Duodenal mucosa (tissue), 2 donors: ENCODE measurements at regions not wholly inside any gene's neighbourhood (a gene's known extent, or its start where the extent isn't known, plus 50 kb on each side); places are given as distances from the start of the nearest gene placed in this dataset.
"Not testable (repeated sequence)": the region's sequence is repeated elsewhere in the genome, so short reads cannot be mapped to it uniquely, and the experiment has no call there.

ENCODE experiments used
- H3K27ac ChIP-seq: one replicate; pipeline ENCODE4 v1.7.0; 2013; ENCODE audit warnings: low read depth, low read length
- H3K27me3 ChIP-seq, 2 donors: one replicate each; pipeline ENCODE4 v1.7.0; 2013; ENCODE audit warnings: low read length in 2 of 2, control low read depth in 1 of 2; ENCODE audit not compliant: insufficient read depth in 2 of 2, control insufficient read depth in 1 of 2
- H3K36me3 ChIP-seq, 2 donors: one replicate each; pipeline ENCODE4 v1.7.0; 2013; ENCODE audit warnings: low read length in 2 of 2, control low read depth in 1 of 2; ENCODE audit not compliant: insufficient read depth in 2 of 2, control insufficient read depth in 1 of 2
- H3K4me1 ChIP-seq, 2 donors: one replicate each; pipeline ENCODE4 v1.7.0; 2013; ENCODE audit warnings: low read length in 2 of 2, control low read depth in 1 of 2; ENCODE audit not compliant: insufficient read depth in 2 of 2, control insufficient read depth in 1 of 2
- H3K4me3 ChIP-seq, 2 donors: one replicate each; pipeline ENCODE4 v1.7.0; 2013; ENCODE audit warnings: low read length in 2 of 2, low read depth in 1 of 2
- H3K9ac ChIP-seq, 2 donors: one replicate each; pipeline ENCODE4 v1.7.0; 2013; ENCODE audit warnings: low read length in 2 of 2, low read depth in 1 of 2
- H3K9me3 ChIP-seq, 2 donors: one replicate each; pipeline ENCODE4 v1.7.0; 2013; ENCODE audit warnings: low read length in 2 of 2, control low read depth in 1 of 2; ENCODE audit not compliant: control insufficient read depth in 1 of 2

DNA sequence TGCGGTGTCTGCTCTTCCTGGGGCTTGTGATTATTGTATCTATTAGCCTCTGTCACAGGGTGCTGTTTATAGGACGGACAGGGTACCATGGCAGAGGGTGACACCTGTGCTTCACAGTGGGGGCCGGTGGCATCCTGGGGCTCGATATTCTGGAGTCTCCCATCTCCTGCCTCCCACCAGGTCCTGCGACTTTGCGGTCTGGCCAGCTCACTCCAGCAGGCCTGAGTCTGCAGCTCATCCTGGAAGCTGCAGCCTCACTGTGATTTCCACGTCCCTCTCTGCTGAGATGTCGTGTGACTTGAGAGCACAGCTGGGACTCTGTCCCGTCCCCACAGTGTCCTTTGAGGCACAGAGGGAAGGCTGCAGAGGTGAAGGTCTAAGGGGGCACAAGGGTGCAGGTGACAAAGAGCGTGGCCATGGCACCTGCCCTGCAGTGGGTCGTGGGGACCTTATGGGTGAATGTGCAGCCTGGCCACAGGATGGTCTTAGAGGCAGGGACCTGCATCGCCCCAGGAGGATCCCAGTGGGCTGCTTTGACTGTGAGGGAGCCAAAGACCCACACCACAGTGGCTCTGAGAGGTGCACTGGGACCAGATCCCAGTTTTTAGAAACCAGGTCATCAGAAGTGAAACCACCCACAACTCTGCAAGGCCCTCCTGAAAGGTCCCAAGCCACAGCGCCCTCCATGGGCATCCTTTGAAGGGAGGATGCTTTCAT is 172.8 kb downstream of the KLF13 start:
- no peak overlapping the region for H3K4me3 ChIP-seq
- no peak overlapping the region for H3K27ac ChIP-seq
- H3K27me3 ChIP-seq = no peaks in the 10 kb centered on the region
- no peaks in the 10 kb centered on the region for H3K9me3 ChIP-seq
- peaks cover 0 to 3% of the 10 kb centered on the region in 2 donors for H3K4me1 ChIP-seq
- H3K9ac ChIP-seq = no peak overlapping the region
- no peaks in the 10 kb centered on the region for H3K36me3 ChIP-seq

DNA sequence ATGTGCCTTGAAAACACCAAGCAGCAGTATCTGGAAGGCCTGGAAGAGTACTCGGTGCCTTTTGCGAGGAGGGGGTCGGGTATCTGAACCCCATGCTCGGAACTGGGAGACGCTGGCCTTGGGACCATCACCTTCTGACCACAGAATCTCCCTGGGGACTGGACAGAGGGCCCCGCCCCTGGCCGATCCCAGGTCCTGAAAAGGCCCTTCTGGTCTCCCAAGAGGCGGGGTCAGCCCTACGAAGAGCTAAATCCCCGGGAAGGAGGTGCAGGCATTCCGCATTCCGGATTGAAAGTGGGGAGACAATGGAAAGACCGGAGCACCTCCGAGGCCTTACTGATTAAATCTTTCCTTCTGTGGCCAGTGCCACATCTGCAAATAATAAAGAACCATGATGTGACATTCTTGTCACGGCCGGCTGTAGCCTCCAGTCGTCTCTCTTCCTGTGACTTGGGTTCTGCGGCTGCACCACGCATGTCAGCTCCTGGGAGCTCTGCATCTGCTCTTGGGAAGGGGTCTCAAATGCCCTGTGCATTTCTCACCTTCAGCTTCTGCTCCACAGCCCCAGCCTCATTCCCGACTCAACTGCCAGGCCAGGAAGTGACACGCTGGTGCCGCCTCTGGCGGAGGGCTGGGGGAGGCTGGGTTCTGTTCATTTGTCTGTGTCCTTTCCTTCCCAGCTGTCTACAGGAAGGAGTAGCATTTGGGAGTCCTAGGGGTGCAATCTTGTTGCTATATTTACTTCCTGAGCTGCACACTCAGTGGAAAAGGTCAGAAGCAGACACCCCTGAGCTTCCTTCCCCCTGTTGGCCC is 173.5 kb downstream of the KLF13 start:
- Histone ChIP-seq H3K27me3 (no peaks in the 10 kb centered on the region), H3K9me3 (no peaks in the 10 kb centered on the region), H3K27ac (no peak overlapping the region), H3K9ac (no peak overlapping the region), H3K4me1 (peaks cover 0 to 3% of the 10 kb centered on the region in 2 donors), H3K4me3 (no peak overlapping the region), H3K36me3 (no peaks in the 10 kb centered on the region)

DNA sequence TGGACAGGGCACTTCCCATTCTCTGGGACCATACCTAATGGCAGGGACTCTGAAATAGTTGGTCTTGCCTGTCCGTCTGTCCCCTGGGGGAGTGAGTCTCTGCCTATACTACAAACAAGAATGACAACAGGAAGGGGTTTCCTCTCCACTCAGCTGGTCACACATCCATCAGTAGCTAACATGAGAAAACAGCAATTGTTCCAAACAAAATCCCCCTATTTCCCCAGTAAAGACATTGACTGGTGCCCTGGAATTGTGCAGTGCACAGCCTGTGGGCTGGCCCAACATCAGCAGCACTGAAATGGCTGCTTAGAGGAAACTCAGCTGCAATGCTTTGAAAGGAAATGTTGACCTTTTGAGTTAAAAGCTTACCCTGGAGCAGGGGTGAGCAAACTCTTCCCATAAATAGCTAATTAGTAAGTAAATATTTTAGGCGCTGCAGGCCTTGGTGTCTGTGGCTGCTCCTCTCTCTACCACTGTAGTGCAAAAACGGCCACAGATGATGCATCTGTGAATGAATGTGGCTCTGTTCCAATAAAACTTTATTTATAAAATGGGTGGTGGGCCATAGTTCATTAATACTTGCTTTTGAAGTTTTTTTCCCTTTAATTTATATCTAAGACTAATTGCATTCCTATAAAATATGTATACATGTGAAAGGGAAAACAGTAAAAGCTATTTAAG is 174.3 kb downstream of the KLF13 start:
- no peaks in the 10 kb centered on the region for H3K9me3 ChIP-seq
- H3K9ac ChIP-seq = no peak overlapping the region
- no peak overlapping the region for H3K4me3 ChIP-seq
- H3K4me1 ChIP-seq = peaks cover 0 to 3% of the 10 kb centered on the region in 2 donors
- H3K36me3 ChIP-seq = no peaks in the 10 kb centered on the region
- no peak overlapping the region for H3K27ac ChIP-seq
- H3K27me3 ChIP-seq = no peaks in the 10 kb centered on the region

DNA sequence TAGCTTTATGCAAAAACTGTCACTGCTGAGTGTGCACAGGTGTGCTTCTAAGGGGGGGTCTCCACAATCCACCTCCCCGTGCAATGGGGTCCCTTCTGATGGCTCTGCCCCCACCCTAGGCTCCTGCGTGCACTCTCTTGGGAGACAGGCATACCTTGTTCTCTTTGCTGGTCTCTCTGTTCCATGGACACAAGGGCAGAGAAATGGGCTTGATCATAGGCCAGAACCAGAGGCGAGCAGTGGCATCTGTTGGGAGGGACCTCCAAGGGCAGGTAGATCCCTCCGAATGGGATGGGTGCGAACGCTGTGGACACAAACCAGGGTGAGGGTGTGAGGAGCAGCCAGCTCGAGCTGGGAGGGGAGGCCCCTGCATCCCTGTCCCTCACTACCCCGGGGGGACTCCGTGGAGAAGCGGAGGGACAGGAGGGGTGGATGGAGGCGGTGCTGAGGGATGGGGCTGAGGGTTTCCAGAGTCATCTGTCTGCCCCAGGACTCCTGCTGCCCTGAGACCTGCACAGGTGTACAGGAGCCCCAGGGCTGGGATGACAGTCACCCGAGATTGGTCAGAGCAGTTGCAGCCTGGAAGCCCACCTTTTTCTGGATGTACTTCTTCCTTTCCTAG is 175.0 kb downstream of the KLF13 start:
- Histone ChIP-seq H3K36me3 (no peaks in the 10 kb centered on the region), H3K27me3 (no peaks in the 10 kb centered on the region), H3K9me3 (no peaks in the 10 kb centered on the region), H3K9ac (no peak overlapping the region), H3K4me3 (no peak overlapping the region), H3K27ac (no peak overlapping the region), H3K4me1 (peaks cover 0 to 3% of the 10 kb centered on the region in 2 donors)

DNA sequence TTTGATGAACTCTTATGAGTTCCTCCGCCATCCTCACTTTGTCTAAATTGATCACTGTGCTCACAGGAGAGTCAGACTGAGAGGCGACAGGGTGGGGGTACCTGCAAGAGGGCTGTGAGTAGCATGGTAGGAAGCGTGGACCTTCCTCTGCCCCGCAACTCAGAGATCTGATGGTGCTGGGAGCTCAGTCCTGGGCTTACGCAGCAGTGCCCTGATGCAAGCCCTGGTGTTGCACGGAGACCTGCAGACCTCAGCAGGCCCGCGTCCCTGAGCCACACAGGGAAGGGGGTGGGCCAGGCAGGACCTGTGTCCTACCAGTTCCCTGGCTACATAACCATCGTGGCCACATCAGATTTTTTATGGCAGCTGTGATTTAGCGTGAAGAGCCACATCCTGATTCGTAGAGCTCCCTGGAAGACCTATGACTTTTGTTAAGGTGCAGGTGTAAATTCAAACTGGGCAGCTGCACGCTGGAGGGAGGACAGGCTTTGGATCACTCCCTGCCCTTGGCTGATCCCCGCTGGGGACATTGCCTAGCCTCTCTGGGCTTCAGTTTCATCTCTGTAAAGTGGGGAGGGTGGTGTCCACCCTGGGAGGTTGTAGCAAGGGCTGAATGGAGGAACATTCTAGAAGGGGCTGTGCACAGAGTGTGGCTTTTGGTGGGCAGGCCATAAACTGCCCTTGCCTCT is 176.1 kb downstream of the KLF13 start:
- Histone ChIP-seq H3K9ac (no peak overlapping the region), H3K4me3 (no peak overlapping the region), H3K27ac (no peak overlapping the region), H3K27me3 (no peaks in the 10 kb centered on the region), H3K9me3 (no peaks in the 10 kb centered on the region), H3K36me3 (no peaks in the 10 kb centered on the region), H3K4me1 (peaks cover 0 to 3% of the 10 kb centered on the region in 2 donors)

DNA sequence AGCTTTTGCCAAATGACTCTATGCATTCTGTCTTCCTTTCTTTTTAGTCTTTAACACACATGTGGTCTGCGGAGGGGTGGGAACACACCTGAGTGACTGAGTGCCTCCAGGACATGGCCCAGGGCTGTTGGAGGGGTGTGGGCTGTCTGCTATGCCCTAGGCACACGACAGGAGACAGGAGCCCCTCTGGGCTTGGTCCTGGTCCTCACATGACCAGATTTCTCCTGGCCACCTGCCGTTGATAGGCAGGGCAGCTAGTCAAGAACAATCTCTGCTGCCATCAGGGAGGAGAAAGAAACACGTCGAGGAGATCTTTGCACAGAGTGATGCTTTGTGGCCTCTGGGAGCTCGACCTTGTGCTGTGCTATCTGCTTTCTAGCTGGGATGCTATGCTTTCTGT is 176.6 kb downstream of the KLF13 start:
- peaks cover 0 to 3% of the 10 kb centered on the region in 2 donors for H3K4me1 ChIP-seq
- no peaks in the 10 kb centered on the region for H3K27me3 ChIP-seq
- H3K9ac ChIP-seq = no peak overlapping the region
- H3K9me3 ChIP-seq = no peaks in the 10 kb centered on the region
- H3K27ac ChIP-seq = no peak overlapping the region
- H3K4me3 ChIP-seq = no peak overlapping the region
- no peaks in the 10 kb centered on the region for H3K36me3 ChIP-seq

DNA sequence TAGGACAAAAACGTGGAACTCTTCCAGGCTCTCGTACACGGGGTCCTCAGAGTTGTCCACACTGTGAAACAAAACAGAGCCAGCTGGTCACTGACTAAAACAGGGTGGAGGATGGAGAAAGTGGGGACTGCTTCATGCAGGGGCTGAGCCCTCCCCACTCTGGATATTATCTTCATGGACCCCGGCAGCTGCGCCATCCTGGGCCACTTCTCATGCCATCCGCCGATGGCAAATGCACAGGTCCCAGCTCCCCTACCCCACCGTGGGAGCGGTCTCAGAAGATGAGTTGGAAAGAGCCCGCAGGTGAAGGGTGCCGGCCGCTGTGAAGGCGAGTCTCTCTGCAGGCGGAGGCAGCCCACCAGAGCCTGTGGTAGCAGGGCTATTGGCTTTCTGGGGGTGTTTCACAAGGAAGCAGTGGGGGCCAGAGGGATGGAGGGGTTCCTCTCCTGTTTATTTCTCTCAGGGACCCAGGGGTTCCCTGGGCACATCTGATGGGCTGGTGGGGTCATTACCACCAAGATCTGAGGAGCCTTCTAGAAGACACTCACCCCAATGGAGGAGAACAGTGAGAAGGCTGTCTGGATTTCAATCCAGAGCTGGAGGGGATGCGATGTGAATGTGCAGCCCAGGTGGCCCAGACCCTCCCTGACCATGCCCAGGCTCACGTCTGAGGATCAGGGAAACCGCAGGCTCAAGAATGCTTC is 177.3 kb downstream of the KLF13 start:
- no peak overlapping the region for H3K27ac ChIP-seq
- no peaks in the 10 kb centered on the region for H3K27me3 ChIP-seq
- no peak overlapping the region for H3K9ac ChIP-seq
- no peaks in the 10 kb centered on the region for H3K36me3 ChIP-seq
- no peak overlapping the region for H3K4me3 ChIP-seq
- no peaks in the 10 kb centered on the region for H3K4me1 ChIP-seq
- H3K9me3 ChIP-seq = no peaks in the 10 kb centered on the region

DNA sequence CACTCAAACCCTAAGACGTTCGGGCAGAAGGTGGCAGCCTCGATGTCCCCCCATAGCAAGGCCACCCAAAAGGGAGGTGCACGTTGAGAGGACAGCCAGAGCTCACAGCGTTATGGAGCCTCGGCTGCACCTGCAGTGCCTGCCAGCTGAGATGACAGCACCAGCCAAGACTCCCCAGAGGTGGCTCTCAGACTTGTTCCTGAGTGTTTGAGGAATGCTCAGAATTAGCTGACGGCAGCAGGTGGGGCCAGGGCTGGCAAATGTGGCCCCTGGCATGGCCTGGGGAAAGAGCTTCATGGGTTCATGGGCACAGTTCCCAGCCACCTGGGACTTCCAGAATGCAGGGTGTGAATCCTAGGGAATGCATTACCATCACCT is 177.8 kb downstream of the KLF13 start:
- Histone ChIP-seq H3K27me3 (no peaks in the 10 kb centered on the region), H3K36me3 (no peaks in the 10 kb centered on the region), H3K4me1 (no peaks in the 10 kb centered on the region), H3K27ac (no peak overlapping the region), H3K9ac (no peak overlapping the region), H3K4me3 (no peak overlapping the region), H3K9me3 (no peaks in the 10 kb centered on the region)

DNA sequence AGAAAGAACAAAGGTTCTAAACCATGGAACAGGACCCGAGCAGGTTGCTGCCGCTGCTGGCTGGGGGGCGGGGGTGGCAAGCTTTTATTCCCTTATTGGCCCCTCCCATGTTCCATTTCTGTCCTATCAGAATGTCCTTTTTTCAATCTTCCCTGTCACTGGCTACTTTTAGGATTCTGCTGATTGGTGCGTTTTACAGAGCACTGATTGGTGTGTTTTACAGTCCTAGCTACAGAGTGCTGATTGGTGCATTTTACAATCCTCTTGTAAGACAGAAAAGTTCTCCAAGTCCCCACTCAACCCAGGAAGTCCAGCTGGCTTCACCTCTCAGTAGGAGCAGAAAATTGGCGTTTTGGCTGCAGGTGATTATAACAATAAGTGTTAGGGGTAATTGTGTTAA is 180.9 kb downstream of the KLF13 start:
- H3K4me3 ChIP-seq, H3K4me1 ChIP-seq, H3K9me3 ChIP-seq, H3K27ac ChIP-seq, H3K36me3 ChIP-seq, H3K9ac ChIP-seq, H3K27me3 ChIP-seq: not testable (repeated sequence)
